CD4-positive, alpha-beta T cell treated with Interleukin-6 for 4 hours (primary cell): ENCODE measurements at regions not wholly inside any gene's neighbourhood (a gene's known extent, or its start where the extent isn't known, plus 50 kb on each side); places are given as distances from the start of the nearest gene placed in this dataset.

Experiments
- DNase-seq: peaks from one replicate; pipeline ENCODE4 v3.0.0-alpha.2; 2020; ENCODE audit warnings: mixed read lengths

GRCh38 chr14:53330441-53330840 lies 177.3 kb upstream of the DDHD1 start:
- no peak for DNase-seq

GRCh38 chr14:53328841-53329240 lies 175.7 kb upstream of the DDHD1 start:
- no peak for DNase-seq

GRCh38 chr14:53327716-53328115 lies 174.6 kb upstream of the DDHD1 start:
- DNase-seq: no peak

GRCh38 chr14:53325176-53325806 lies 172.2 kb upstream of the DDHD1 start:
- no peak for DNase-seq

GRCh38 chr14:53316504-53316903 lies 163.4 kb upstream of the DDHD1 start:
- DNase-seq: no peak

GRCh38 chr14:53310412-53310811 lies 157.3 kb upstream of the DDHD1 start:
- no peak for DNase-seq

- DNase-seq: no peak
Measured at GRCh38 chr14:53306911-53307310, 153.8 kb upstream of the DDHD1 start.

GRCh38 chr14:53306267-53306721 lies 153.2 kb upstream of the DDHD1 start:
- peak; percentile 45 for DNase-seq

GRCh38 chr14:53304726-53305381 lies 151.7 kb upstream of the DDHD1 start:
- no peak for DNase-seq

- peak; percentile 33 for DNase-seq
Measured at GRCh38 chr14:53295985-53296582, 143.0 kb upstream of the DDHD1 start.

GRCh38 chr14:53295372-53295771 lies 142.2 kb upstream of the DDHD1 start:
- DNase-seq: no peak

- no peak for DNase-seq
Measured at GRCh38 chr14:53286301-53286700, 133.2 kb upstream of the DDHD1 start.

- DNase-seq: no peak
Measured at GRCh38 chr14:53285821-53286220, 132.7 kb upstream of the DDHD1 start.

- no peak for DNase-seq
Measured at GRCh38 chr14:53285064-53285463, 131.9 kb upstream of the DDHD1 start.

- no peak for DNase-seq
Measured at GRCh38 chr14:53278602-53279506, 125.7 kb upstream of the DDHD1 start.

- no peak for DNase-seq
Measured at GRCh38 chr14:53273671-53274072, 120.5 kb upstream of the DDHD1 start.

- DNase-seq: no peak
Measured at GRCh38 chr14:53265025-53265424, 111.9 kb upstream of the DDHD1 start.

- DNase-seq: no peak
Measured at GRCh38 chr14:53260928-53261327, 107.8 kb upstream of the DDHD1 start.

GRCh38 chr14:53260286-53260685 lies 107.2 kb upstream of the DDHD1 start:
- no peak for DNase-seq

- no peak for DNase-seq
Measured at GRCh38 chr14:53252141-53252540, 99.0 kb upstream of the DDHD1 start.

GRCh38 chr14:53249059-53249458 lies 95.9 kb upstream of the DDHD1 start:
- DNase-seq: no peak

GRCh38 chr14:53247596-53248370 lies 94.7 kb upstream of the DDHD1 start:
- DNase-seq: no peak
